ENCODE measurements at regions not wholly inside any gene's neighbourhood (a gene's known extent, or its start where the extent isn't known, plus 50 kb on each side); places are given as distances from the start of the nearest gene placed in this dataset.

GRCh38 chr6:4560221-4561077 lies 215.8 kb upstream of the CDYL start:
- no peak for DNase-seq (ENCODE audit: low spot score)

GRCh38 chr6:4559281-4559875 lies 216.8 kb upstream of the CDYL start:
- DNase-seq (ENCODE audit: low spot score) = no peak

GRCh38 chr6:4554645-4555044 lies 221.6 kb upstream of the CDYL start:
- no peak for DNase-seq (ENCODE audit: low spot score)

DNA sequence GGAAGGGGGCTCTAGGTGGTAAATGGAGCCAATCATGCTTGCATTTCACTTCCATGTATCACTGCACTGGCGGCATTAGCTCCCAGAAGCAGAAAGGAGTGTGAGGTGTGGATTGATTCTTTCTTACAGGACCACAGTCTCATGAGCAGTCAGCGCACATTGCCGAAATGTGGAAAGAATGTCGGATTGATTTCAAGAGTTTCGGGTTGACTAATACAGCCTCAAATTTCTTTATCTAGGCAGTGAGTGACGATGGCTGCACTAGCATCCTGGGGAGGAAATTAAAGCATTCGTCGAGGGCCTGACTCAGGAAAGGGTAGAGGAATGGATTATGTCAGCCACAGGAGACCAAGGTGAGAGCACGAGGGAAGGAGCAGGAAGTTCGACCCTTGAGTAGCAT lies 222.8 kb upstream of the CDYL start:
- DNase-seq (ENCODE audit: low spot score) = no peak

- DNase-seq (ENCODE audit: low spot score) = no peak
Measured at GRCh38 chr6:4550227-4550597, 226.0 kb upstream of the CDYL start.

- DNase-seq (ENCODE audit: low spot score) = no peak
Measured at GRCh38 chr6:4549556-4550226, 226.5 kb upstream of the CDYL start.

DNA sequence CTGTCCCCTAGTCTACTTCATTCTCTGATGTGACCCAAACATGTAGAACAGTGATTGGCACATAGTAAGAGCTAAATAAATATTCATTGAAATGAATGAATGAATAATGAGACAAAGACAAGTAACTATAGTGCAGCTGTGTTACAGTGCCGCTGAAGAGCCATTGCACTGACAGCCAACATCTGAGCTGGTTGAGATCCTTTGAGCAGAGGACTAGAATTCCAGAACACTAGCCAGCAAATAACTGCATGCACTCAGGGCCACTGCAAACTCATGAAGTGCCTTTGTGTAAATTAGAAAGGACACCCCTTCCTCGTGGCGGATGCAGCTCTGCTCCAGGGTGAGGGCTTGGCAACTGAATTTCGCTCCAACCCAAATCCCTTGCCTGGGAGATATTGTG lies 230.3 kb upstream of the CDYL start:
- DNase-seq (ENCODE audit: low spot score) = no peak

- DNase-seq (ENCODE audit: low spot score) = no peak
Measured at GRCh38 chr6:4543596-4543995, 232.6 kb upstream of the CDYL start.

GRCh38 chr6:4533576-4533975 lies 242.6 kb upstream of the CDYL start:
- DNase-seq (ENCODE audit: low spot score) = no peak

DNA sequence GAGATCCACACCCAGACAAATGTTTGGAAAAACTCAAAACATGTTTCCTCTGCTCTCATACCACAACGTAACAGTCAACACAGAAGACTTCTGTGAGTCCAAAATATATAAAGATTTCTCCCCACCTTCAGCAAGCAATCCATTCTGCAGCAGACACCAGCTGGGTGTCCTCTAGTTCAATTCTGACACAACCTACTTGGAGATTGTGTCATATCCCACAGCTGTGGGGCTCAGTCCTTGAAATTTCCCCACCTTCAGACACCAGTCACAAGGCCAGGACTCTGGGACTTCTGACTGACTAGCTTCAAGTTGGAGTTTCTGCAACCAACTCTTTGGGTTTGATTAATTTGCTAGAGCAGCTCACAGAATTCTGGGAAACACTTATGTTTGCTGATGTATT lies 244.8 kb upstream of the CDYL start:
- no peak for DNase-seq (ENCODE audit: low spot score)

GRCh38 chr6:4522453-4522852 lies 253.8 kb upstream of the CDYL start:
- DNase-seq (ENCODE audit: low spot score) = no peak

DNA sequence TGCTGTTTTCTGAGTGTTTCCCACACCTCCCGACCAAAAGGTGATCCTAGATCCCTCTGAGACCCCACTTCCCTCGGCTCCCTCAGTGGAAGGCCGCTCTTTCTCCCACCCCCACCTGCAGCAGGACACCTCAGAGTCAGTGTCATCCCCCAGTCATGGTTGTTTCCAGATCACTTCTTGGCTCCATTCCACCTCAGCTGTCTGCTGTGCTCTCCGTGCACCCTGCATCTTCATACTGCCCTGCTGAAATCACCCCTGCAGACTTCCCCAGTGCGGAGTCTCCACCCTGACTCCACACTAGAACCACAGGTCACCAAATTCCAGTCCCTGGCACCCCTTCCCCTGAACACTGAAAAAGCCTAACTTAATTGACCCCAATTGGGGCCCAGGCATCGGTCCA lies 255.1 kb upstream of the CDYL start:
- DNase-seq (ENCODE audit: low spot score) = no peak

DNA sequence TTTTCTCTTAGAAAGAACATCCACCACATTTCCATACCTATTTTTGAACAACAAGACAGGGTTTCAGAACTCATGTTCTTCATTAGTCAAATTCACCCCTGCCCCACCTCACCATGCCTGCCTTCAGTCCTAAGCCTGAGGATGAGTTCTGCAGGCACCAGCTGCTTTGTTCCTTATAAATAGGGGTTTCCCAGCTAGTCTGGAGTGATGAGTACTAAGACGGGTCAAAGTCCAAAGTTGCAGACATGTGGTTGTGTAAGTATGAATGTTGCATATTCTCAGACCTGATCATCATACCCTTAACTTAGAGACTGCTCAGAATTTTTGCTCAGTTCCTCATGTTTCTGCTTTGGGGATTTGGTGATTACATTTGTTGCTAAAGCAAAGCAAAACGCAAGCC lies 257.7 kb upstream of the CDYL start:
- DNase-seq (ENCODE audit: low spot score) = no peak

DNA sequence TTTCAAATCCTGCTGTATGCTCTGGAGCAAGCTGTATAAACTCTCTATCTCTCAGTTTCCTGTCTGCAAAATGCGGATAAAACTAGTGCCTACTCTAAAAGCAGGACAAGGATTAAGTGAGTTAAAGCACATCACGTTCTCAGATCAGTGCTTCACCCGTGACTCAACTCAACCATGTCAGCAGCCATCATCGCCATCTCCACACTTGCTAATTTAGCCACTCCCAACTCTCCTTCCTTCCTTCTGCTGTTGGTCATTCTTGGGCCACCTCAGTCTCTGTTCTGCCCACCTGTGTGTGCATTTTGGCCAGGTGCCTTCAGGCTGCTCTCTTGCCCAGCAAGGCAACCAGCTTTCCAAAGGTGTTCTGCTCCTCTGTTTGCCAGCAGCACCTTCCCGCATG lies 260.0 kb upstream of the CDYL start:
- no peak for DNase-seq (ENCODE audit: low spot score)

- DNase-seq (ENCODE audit: low spot score) = no peak
Measured at GRCh38 chr6:4513561-4513960, 262.6 kb upstream of the CDYL start.

- no peak for DNase-seq (ENCODE audit: low spot score)
Measured at GRCh38 chr6:4512051-4512471, 264.1 kb upstream of the CDYL start.

- DNase-seq (ENCODE audit: low spot score) = no peak
Measured at GRCh38 chr6:4511641-4512020, 264.6 kb upstream of the CDYL start.

GRCh38 chr6:4510906-4511640 lies 265.1 kb upstream of the CDYL start:
- no peak for DNase-seq (ENCODE audit: low spot score)

DNA sequence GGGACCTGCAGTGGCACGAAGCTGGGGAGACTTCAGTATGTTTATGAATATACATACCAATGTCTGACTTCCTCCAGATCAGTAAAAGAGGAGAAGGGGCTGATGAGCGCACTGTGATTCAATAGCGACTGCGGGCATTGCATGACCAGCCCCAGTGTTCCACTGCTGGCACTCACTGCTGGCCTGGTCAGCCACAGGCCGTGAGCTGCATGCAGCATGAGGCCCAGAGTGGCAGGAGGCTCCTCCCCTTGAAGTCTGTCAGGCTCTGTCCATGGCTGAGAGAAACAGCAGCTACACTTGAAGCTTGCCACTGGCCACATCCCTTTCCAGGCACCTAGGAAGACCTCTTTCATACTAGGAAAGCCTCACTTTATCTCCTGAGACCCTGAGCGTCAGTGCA lies 265.9 kb upstream of the CDYL start:
- DNase-seq (ENCODE audit: low spot score) = no peak

DNA sequence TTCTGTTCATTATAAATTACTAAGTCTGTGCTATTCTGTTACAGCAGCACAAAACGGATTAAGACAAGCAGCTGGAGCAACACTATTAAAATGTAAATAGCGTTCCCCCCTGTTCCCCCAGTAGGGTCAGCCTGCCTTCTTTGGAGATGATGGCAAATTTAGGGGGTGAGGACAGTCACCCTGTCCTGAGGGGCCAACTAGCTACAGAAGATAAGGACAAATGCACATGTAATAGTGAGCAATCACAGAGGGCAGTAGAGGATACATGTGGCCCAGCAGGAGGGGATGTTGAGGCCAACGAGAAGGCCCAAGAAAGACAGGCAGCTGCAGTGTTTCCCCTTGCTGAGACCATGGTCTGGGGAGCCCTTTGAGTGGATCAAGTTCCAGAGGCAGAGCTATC lies 266.7 kb upstream of the CDYL start:
- DNase-seq (ENCODE audit: low spot score) = no peak

- DNase-seq (ENCODE audit: low spot score) = no peak
Measured at GRCh38 chr6:4506792-4507191, 269.4 kb upstream of the CDYL start.

GRCh38 chr6:4506223-4506622 lies 270.0 kb upstream of the CDYL start:
- DNase-seq (ENCODE audit: low spot score) = no peak

- DNase-seq (ENCODE audit: low spot score) = no peak
Measured at GRCh38 chr6:4504700-4505099, 271.5 kb upstream of the CDYL start.

Measured in cerebellar cortex (tissue), 1 donor.